Thyroid gland (tissue), 4 donors: ENCODE measurements at regions not wholly inside any gene's neighbourhood (a gene's known extent, or its start where the extent isn't known, plus 50 kb on each side); places are given as distances from the start of the nearest gene placed in this dataset.

Source experiments
- DNase-seq, 2 donors: peaks; one replicate each; pipeline ENCODE4 v3.0.0-alpha.2; 2019
- H3K27ac ChIP-seq, 3 donors: fragments of 200-600 bp; sonication (generic); 1 replicate in 2 of 3; 2 replicates in 1 of 3; pipeline ENCODE4 v1.5.1; 2016 to 2019; ENCODE audit warnings: mild to moderate bottlenecking in 1 of 3, moderate library complexity in 1 of 3
- H3K27me3 ChIP-seq: fragments of 200-600 bp; sonication (generic); one replicate; pipeline ENCODE4 v1.5.1; 2019
- H3K36me3 ChIP-seq, 2 donors: fragments of 200-600 bp; sonication (generic); one replicate each; pipeline ENCODE4 v1.5.1; 2016 to 2019
- H3K4me1 ChIP-seq, 2 donors: fragments of 200-600 bp; sonication (generic); one replicate each; pipeline ENCODE4 v1.5.1; 2017 to 2019
- H3K4me3 ChIP-seq, 3 donors: fragments of 200-600 bp; sonication (generic); replicated peaks in 1 of 3; 1 replicate in 2 of 3; 2 replicates in 1 of 3; pipeline ENCODE4 v1.5.1; 2016; ENCODE audit warnings: mild to moderate bottlenecking in 1 of 3
- H3K9me3 ChIP-seq: fragments of 200-600 bp; sonication (generic); one replicate; pipeline ENCODE4 v1.5.1; 2017
- CTCF ChIP-seq, 6 experiments: fragments of 200-600 bp in 3 of 6; fragments of 450-650 bp in 3 of 6; sonication (generic) in 3 of 6; IDR thresholded peaks; one replicate each; pipeline ENCODE4 v1.5.1; 2016 to 2019; ENCODE audit warnings: antibody characterized with exemption in 6 of 6, mild to moderate bottlenecking in 2 of 6, inconsistent platforms in 1 of 6, moderate library complexity in 1 of 6
- POLR2A ChIP-seq, 2 donors: fragments of 450-650 bp; IDR thresholded peaks; one replicate each; pipeline ENCODE4 v1.6.1; 2017; ENCODE audit warnings: antibody characterized with exemption in 2 of 2, mild to moderate bottlenecking in 2 of 2, moderate library complexity in 1 of 2
- WGBS, 2 donors: methylation state at CpG; one replicate each; pipeline ENCODE4 v1.1.5; 2017; 5-methylcytosine and 5-hydroxymethylcytosine counted together
- intact Hi-C: fragments of 100-400 bp; cut with DNase I; formaldehyde crosslinking; loops from one replicate; pipeline ENCODE4 v1.15.1; 2023

- Histone ChIP-seq H3K27me3 (no peaks in the 10 kb centered on the region), H3K4me3 (no peak overlapping the region), H3K36me3 (no peaks in the 10 kb centered on the region), H3K4me1 (no peaks in the 10 kb centered on the region), H3K9me3 (no peaks in the 10 kb centered on the region), H3K27ac (no peak overlapping the region)
- no peak for DNase-seq
- 87 to 93% methylated on average over 7 of the region's 7 CpGs for WGBS, 2 donors
- TF ChIP-seq POLR2A (IDR thresholded peaks at IDR 0.05): no peak
- TF ChIP-seq CTCF (IDR thresholded peaks at IDR 0.05): no peak
- intact Hi-C loops: no loop called here
Observed at GRCh38 chr15:94032571-94032970, 198.8 kb upstream of the MCTP2 start.

DNA sequence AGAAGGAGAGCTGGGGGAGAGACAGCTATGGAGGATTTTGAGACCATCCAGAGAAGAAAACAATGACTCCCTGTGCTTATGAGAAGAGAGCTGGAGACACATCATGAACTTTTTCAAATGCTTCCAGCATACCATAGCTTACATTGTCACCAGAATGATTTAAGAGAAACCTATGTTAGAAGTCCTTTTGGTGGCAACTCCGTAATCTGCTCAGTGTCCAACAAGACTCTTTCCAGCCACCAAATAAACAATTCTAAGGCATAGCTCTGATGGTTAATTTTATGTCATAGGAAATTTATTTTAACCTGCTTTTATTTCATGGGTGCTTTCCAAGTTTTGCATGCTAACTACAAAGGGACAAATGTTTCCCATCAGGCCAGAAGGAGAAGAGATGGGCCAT is 200.3 kb upstream of the MCTP2 start:
- Histone ChIP-seq H3K4me3 (no peak overlapping the region), H3K4me1 (no peaks in the 10 kb centered on the region), H3K9me3 (no peaks in the 10 kb centered on the region), H3K36me3 (no peaks in the 10 kb centered on the region), H3K27ac (no peak overlapping the region), H3K27me3 (no peaks in the 10 kb centered on the region)
- 85% methylated on average over 1 of the region's 1 CpG for WGBS, 2 donors
- no peak for DNase-seq
- intact Hi-C loops: no loop called here
- TF ChIP-seq POLR2A (IDR thresholded peaks at IDR 0.05) (no peak), CTCF (IDR thresholded peaks at IDR 0.05) (no peak)

- intact Hi-C loops: no loop called here
- DNase-seq: no peak
- TF ChIP-seq CTCF (IDR thresholded peaks at IDR 0.05) (no peak), POLR2A (IDR thresholded peaks at IDR 0.05) (no peak)
- WGBS, 2 donors: 33 to 37% methylated on average over 1 of the region's 1 CpG
- no peak overlapping the region for H3K4me3 ChIP-seq
- no peaks in the 10 kb centered on the region for H3K36me3 ChIP-seq
- no peaks in the 10 kb centered on the region for H3K4me1 ChIP-seq
- no peaks in the 10 kb centered on the region for H3K9me3 ChIP-seq
- no peaks in the 10 kb centered on the region for H3K27me3 ChIP-seq
- no peak overlapping the region for H3K27ac ChIP-seq
Observed at GRCh38 chr15:94029495-94029894, 201.9 kb upstream of the MCTP2 start.

GRCh38 chr15:94028809-94029208 is 202.6 kb upstream of the MCTP2 start:
- H3K27ac ChIP-seq: no peak overlapping the region
- no peak for TF ChIP-seq CTCF (IDR thresholded peaks at IDR 0.05)
- no peak for TF ChIP-seq POLR2A (IDR thresholded peaks at IDR 0.05)
- no peaks in the 10 kb centered on the region for H3K9me3 ChIP-seq
- H3K4me1 ChIP-seq: no peaks in the 10 kb centered on the region
- no peak overlapping the region for H3K4me3 ChIP-seq
- no peaks in the 10 kb centered on the region for H3K27me3 ChIP-seq
- 93 to 97% methylated on average over 6 of the region's 6 CpGs for WGBS, 2 donors
- no peak for DNase-seq
- intact Hi-C loops: no loop called here
- H3K36me3 ChIP-seq: no peaks in the 10 kb centered on the region

- Histone ChIP-seq H3K4me1 (no peaks in the 10 kb centered on the region), H3K36me3 (no peaks in the 10 kb centered on the region), H3K27me3 (no peaks in the 10 kb centered on the region), H3K9me3 (no peaks in the 10 kb centered on the region), H3K4me3 (no peak overlapping the region), H3K27ac (no peak overlapping the region)
- WGBS, 2 donors: 77 to 80% methylated on average over 3 of the region's 3 CpGs
- intact Hi-C loops: no loop called here
- no peak for TF ChIP-seq CTCF (IDR thresholded peaks at IDR 0.05)
- TF ChIP-seq POLR2A (IDR thresholded peaks at IDR 0.05): no peak
- DNase-seq: no peak
Observed at GRCh38 chr15:94028121-94028520, 203.2 kb upstream of the MCTP2 start.
